HL-60 (cell line): ENCODE measurements at regions not wholly inside any gene's neighbourhood (a gene's known extent, or its start where the extent isn't known, plus 50 kb on each side); places are given as distances from the start of the nearest gene placed in this dataset.

Experiments
- GABPA ChIP-seq: IDR thresholded peaks from 2 replicates; pipeline ENCODE4 v1.6.1; 2012; ENCODE audit warnings: low read depth
- POLR2AphosphoS5 ChIP-seq: IDR thresholded peaks from 2 replicates; pipeline ENCODE4 v1.6.1; 2012; ENCODE audit warnings: low read depth
- SPI1 ChIP-seq: IDR thresholded peaks from 2 replicates; pipeline ENCODE4 v1.6.1; 2012; ENCODE audit warnings: low read depth, mild to moderate bottlenecking, borderline replicate concordance
- TF ChIP-seq, protein P1 (sequence below): IDR thresholded peaks from one replicate; pipeline ENCODE4 v1.5.1; 2011; ENCODE audit warnings: low read length, control low read depth, inconsistent platforms; ENCODE audit not compliant: insufficient read depth
- TF ChIP-seq, protein P2 (sequence below): IDR thresholded peaks from 2 replicates; pipeline ENCODE4 v1.6.1; 2012; ENCODE audit warnings: low read depth; ENCODE audit not compliant: insufficient replicate concordance

DNA sequence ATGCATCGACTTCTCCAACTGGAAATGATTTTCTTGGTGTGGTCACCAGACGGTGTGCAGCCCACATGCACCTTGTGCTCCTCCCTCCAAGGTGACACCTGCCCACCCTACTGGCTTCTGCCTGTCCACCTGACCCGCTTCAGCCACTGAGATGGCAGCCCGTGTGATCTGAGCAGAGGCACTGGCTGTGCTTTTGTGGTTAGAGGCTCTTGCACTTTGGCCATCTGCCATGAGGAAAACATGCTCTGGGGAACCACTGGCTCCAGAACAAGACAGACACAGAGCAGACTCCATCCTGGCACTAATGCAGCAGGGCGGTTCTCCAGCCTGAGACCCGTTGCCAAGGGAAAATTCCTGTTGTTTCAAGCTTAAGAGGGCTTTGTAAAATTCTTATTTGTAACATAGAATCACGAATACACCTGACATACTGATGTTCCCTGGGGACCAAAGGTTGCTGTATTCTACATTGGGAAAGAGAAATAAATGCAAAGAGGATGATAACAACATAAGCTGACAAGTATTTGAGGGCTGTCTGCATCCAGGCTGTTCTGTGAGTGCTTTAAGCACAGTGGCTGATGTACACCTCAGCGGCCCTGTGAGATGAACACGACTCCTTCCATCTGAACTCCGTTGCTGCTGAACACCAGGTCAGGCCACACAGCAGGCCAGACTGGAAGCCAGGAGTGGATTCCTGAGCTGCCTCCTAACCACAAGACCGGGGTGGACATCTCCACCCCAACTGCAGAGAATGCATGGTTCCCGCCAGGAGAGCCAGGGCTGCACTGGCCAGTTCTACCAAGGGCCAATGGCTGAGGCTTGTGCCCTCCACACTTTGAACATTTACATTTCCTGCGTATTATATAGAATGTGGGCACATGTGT is 820.4 kb downstream of the GALR1 start:
- TF ChIP-seq, protein P1, sequence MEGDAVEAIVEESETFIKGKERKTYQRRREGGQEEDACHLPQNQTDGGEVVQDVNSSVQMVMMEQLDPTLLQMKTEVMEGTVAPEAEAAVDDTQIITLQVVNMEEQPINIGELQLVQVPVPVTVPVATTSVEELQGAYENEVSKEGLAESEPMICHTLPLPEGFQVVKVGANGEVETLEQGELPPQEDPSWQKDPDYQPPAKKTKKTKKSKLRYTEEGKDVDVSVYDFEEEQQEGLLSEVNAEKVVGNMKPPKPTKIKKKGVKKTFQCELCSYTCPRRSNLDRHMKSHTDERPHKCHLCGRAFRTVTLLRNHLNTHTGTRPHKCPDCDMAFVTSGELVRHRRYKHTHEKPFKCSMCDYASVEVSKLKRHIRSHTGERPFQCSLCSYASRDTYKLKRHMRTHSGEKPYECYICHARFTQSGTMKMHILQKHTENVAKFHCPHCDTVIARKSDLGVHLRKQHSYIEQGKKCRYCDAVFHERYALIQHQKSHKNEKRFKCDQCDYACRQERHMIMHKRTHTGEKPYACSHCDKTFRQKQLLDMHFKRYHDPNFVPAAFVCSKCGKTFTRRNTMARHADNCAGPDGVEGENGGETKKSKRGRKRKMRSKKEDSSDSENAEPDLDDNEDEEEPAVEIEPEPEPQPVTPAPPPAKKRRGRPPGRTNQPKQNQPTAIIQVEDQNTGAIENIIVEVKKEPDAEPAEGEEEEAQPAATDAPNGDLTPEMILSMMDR = no peak
- TF ChIP-seq, protein P2, sequence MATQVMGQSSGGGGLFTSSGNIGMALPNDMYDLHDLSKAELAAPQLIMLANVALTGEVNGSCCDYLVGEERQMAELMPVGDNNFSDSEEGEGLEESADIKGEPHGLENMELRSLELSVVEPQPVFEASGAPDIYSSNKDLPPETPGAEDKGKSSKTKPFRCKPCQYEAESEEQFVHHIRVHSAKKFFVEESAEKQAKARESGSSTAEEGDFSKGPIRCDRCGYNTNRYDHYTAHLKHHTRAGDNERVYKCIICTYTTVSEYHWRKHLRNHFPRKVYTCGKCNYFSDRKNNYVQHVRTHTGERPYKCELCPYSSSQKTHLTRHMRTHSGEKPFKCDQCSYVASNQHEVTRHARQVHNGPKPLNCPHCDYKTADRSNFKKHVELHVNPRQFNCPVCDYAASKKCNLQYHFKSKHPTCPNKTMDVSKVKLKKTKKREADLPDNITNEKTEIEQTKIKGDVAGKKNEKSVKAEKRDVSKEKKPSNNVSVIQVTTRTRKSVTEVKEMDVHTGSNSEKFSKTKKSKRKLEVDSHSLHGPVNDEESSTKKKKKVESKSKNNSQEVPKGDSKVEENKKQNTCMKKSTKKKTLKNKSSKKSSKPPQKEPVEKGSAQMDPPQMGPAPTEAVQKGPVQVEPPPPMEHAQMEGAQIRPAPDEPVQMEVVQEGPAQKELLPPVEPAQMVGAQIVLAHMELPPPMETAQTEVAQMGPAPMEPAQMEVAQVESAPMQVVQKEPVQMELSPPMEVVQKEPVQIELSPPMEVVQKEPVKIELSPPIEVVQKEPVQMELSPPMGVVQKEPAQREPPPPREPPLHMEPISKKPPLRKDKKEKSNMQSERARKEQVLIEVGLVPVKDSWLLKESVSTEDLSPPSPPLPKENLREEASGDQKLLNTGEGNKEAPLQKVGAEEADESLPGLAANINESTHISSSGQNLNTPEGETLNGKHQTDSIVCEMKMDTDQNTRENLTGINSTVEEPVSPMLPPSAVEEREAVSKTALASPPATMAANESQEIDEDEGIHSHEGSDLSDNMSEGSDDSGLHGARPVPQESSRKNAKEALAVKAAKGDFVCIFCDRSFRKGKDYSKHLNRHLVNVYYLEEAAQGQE = no peak
- TF ChIP-seq POLR2AphosphoS5 (no peak), GABPA (no peak), SPI1 (no peak)
